K562 (cell line): ENCODE measurements at regions not wholly inside any gene's neighbourhood (a gene's known extent, or its start where the extent isn't known, plus 50 kb on each side); places are given as distances from the start of the nearest gene placed in this dataset.

Experiments
- ATAC-seq: fragments of 200-7000 bp; cut with Tn5 transposase; 3 replicates; pipeline ENCODE4 v1.9.1; 2020; ENCODE audit warnings: moderate library complexity
- BruUV-seq: library from RNA; stranded (reverse); fragments of 400-500 nt; replicated peaks from 2 replicates; lab custom pipeline; 2021; lab: Mats Ljungman, UMichigan
- CTCF ChIA-PET: fragments of 300-600 bp; formaldehyde crosslinking; extraction: SDS; loops from one replicate; lab custom pipeline; 2021; ENCODE audit warnings: low intra/inter-chr PET ratio; lab: Yijun Ruan, JAX
- POLR2A ChIA-PET: fragments of 300-600, 350-650 bp; sonication (Branson Sonifier 250); formaldehyde crosslinking; extraction: SDS; loops from one replicate; lab custom pipeline; 2021; ENCODE audit warnings: antibody characterized with exemption, inconsistent platforms; lab: Yijun Ruan, JAX
- DNase-seq, 4 experiments: peaks; one replicate each; pipeline versions ENCODE4 v3.0.0 to v3.0.0-alpha.2; 2011 to 2018; ENCODE audit warnings: low spot score in 3 of 4, mixed read lengths in 3 of 4; ENCODE audit errors: extremely low read depth in 1 of 4
- FAIRE-seq: peaks from 2 replicates; lab custom pipeline; 2011; peaks lifted over from hg19 to GRCh38; lab: Jason Lieb, UNC
- H2AFZ ChIP-seq: 2 replicates; pipeline ENCODE4 v1.6.0; 2011; ENCODE audit warnings: low read depth, low read length, control low read depth, inconsistent platforms
- H3K27ac ChIP-seq: fragments of 200-600 bp; 3 replicates; pipeline ENCODE4 v1.8.0; 2011; ENCODE audit warnings: low read depth, mild to moderate bottlenecking, control low read depth, inconsistent platforms, low read length, moderate library complexity, mixed read lengths; ENCODE audit errors: extremely low read depth
- H3K27me3 ChIP-seq, 2 experiments: fragments of 300-600 bp in 1 of 2; 2 replicates in 1 of 2; 3 replicates in 1 of 2; pipeline versions ENCODE4 v1.6.0 to v1.8.0; 2011; ENCODE audit warnings: inconsistent platforms in 2 of 2, low read length in 2 of 2, mild to moderate bottlenecking in 1 of 2, mixed read lengths in 1 of 2, moderate library complexity in 1 of 2; ENCODE audit not compliant: control insufficient read depth in 2 of 2, insufficient read depth in 2 of 2
- H3K36me3 ChIP-seq: fragments of 300-600 bp; 3 replicates; pipeline ENCODE4 v1.8.0; 2011; ENCODE audit warnings: mild to moderate bottlenecking, low read length, inconsistent platforms; ENCODE audit not compliant: control insufficient read depth, insufficient read depth
- H3K4me1 ChIP-seq, 2 experiments: fragments of 200-600 bp in 1 of 2; replicated peaks in 1 of 2; 2 replicates in 1 of 2; 3 replicates in 1 of 2; pipeline versions ENCODE4 v1.5.1 to v1.8.0; 2011; ENCODE audit warnings: inconsistent platforms in 2 of 2, low read length in 2 of 2, mild to moderate bottlenecking in 1 of 2, mixed read lengths in 1 of 2, moderate library complexity in 1 of 2; ENCODE audit not compliant: control insufficient read depth in 2 of 2, insufficient read depth in 2 of 2
- H3K4me2 ChIP-seq: 2 replicates; pipeline ENCODE4 v1.6.1; 2011; ENCODE audit warnings: low read length, control low read depth, inconsistent platforms, mixed read lengths; ENCODE audit not compliant: insufficient read depth
- H3K4me3 ChIP-seq: fragments of 200-600 bp; sonication (generic), shearing (Covaris generic); 2 replicates; pipeline ENCODE4 v1.5.1; 2016; ENCODE audit warnings: control low read depth, inconsistent platforms
- H3K79me2 ChIP-seq: fragments of 200-600 bp; 3 replicates; pipeline ENCODE4 v1.8.0; 2011; ENCODE audit warnings: low read length, inconsistent platforms; ENCODE audit not compliant: control insufficient read depth, insufficient read depth
- H3K9ac ChIP-seq, 2 experiments: 2 replicates each; pipeline versions ENCODE4 v1.6.0 to v1.6.1; 2011; ENCODE audit warnings: low read depth in 2 of 2, low read length in 2 of 2, control low read depth in 1 of 2, inconsistent platforms in 1 of 2, mild to moderate bottlenecking in 1 of 2, mixed read lengths in 1 of 2; ENCODE audit not compliant: insufficient read depth in 1 of 2
- H3K9me1 ChIP-seq: one replicate; pipeline ENCODE4 v1.6.0; 2011; ENCODE audit warnings: inconsistent platforms, mild to moderate bottlenecking, low read length, moderate library complexity; ENCODE audit not compliant: control insufficient read depth, insufficient read depth
- H3K9me3 ChIP-seq: replicated peaks from 2 replicates; pipeline ENCODE4 v1.5.1; 2011; ENCODE audit warnings: low read depth, low read length, inconsistent platforms; ENCODE audit not compliant: control insufficient read depth, insufficient read depth
- H4K20me1 ChIP-seq: replicated peaks from 2 replicates; pipeline ENCODE4 v1.6.1; 2011; ENCODE audit warnings: low read length, inconsistent platforms, mixed read lengths; ENCODE audit not compliant: control insufficient read depth, insufficient read depth
- AFF1 ChIP-seq, 2 experiments: fragments of 450-650 bp; IDR thresholded peaks; 2 replicates each; pipeline ENCODE4 v1.6.1; 2018; ENCODE audit warnings: mild to moderate bottlenecking in 2 of 2, low read depth in 1 of 2; ENCODE audit not compliant: partially characterized antibody in 2 of 2
- ARID4B ChIP-seq: sonication (generic); formaldehyde crosslinking; IDR thresholded peaks from 2 replicates; pipeline ENCODE4 v1.8.0; 2022; ENCODE audit warnings: mild to moderate bottlenecking, missing genetic modification reagents
- ATF7 ChIP-seq: fragments of 450-650 bp; IDR thresholded peaks from 2 replicates; pipeline ENCODE4 v1.7.1; 2014; ENCODE audit warnings: mild to moderate bottlenecking, moderate library complexity
- CREB3L1 ChIP-seq: fragments of 450-650 bp; IDR thresholded peaks from 2 replicates; pipeline ENCODE4 v1.6.1; 2014; ENCODE audit warnings: low read depth, mild to moderate bottlenecking, moderate library complexity, borderline replicate concordance
- ELF1 ChIP-seq: fragments of 200-800 bp; sonication (Bioruptor generic); IDR thresholded peaks from 2 replicates; pipeline ENCODE4 v1.6.1; 2016; ENCODE audit warnings: missing genetic modification characterization, missing compliant biosample characterization
- HMG20A ChIP-seq: fragments of 450-650 bp; formaldehyde crosslinking; conservative IDR thresholded peaks from 2 replicates; pipeline ENCODE4 v1.4.0; 2020; ENCODE audit warnings: mild to moderate bottlenecking, mixed read lengths
- PML ChIP-seq: IDR thresholded peaks from 2 replicates; pipeline ENCODE4 v1.6.1; 2012; ENCODE audit warnings: low read length, inconsistent platforms
- SMARCA4 ChIP-seq: fragments of 450-650 bp; IDR thresholded peaks from 2 replicates; pipeline ENCODE4 v1.6.1; 2016
- TFAM ChIP-seq: fragments of 250-450 bp; sonication (Bioruptor Pico); conservative IDR thresholded peaks from 2 replicates; pipeline ENCODE4 v1.5.0; 2021; ENCODE audit warnings: mild to moderate bottlenecking, moderate library complexity
- TRIM24 ChIP-seq, 2 experiments: fragments of 450-650 bp; IDR thresholded peaks; 2 replicates each; pipeline ENCODE4 v1.6.1; 2016
- ZBTB7A ChIP-seq: IDR thresholded peaks from 2 replicates; pipeline ENCODE4 v1.6.1; 2011; ENCODE audit warnings: low read depth, mild to moderate bottlenecking, low read length, moderate library complexity, borderline replicate concordance; ENCODE audit not compliant: control insufficient read depth
- ZNF699 ChIP-seq: fragments of 250-450 bp; sonication (Bioruptor Pico); IDR thresholded peaks from 2 replicates; pipeline ENCODE4 v1.8.0; 2021; ENCODE audit warnings: mild to moderate bottlenecking, moderate library complexity; ENCODE audit not compliant: insufficient replicate concordance
- ZNF717 ChIP-seq: fragments of 250-450 bp; sonication (Bioruptor Pico); IDR thresholded peaks from 2 replicates; pipeline ENCODE4 v1.5.0; 2021
- WGBS: fragments of 100-300 bp; shearing (Covaris generic); methylation state at CpG from one replicate; pipeline ENCODE4 v1.1.6; 2016; ENCODE audit warnings: low coverage, mixed read lengths; ENCODE audit not compliant: insufficient coverage; ENCODE audit errors: missing lambda C conversion rate; 5-methylcytosine and 5-hydroxymethylcytosine counted together
- in situ Hi-C: fragments of 300-500 bp; cut with MboI; formaldehyde crosslinking; loops from 4 replicates; pipeline ENCODE4 v1.15.0; 2018; ENCODE audit warnings: inconsistent platforms, mixed read lengths
- intact Hi-C: fragments of 100-400 bp; cut with micrococcal nuclease; formaldehyde crosslinking; loops from 2 replicates; pipeline ENCODE4 v1.14.2; 2022

- TF ChIP-seq ARID4B (no peak), SMARCA4 (no peak), ZNF699 (CRISPR knock-in tag) (no peak), AFF1 (IDR thresholded peaks at IDR 0.05; ENCODE audit: low read depth in 1 of 2, partially characterized antibody in 2 of 2) (no peak), TFAM (CRISPR knock-in tag) (no peak), PML (no peak), ZBTB7A (no peak), TRIM24 (IDR thresholded peaks at IDR 0.05) (no peak), ATF7 (no peak), HMG20A (CRISPR knock-in tag) (no peak), ELF1 (tag) (no peak), CREB3L1 (no peak), ZNF717 (CRISPR knock-in tag) (no peak)
- DNase-seq (no peak), FAIRE-seq (no peak), ATAC-seq (no peak)
- Histone ChIP-seq H3K4me2 (no peak overlapping the region), H3K4me1 (no peaks in the 10 kb centered on the region), H3K9me3 (no peaks in the 10 kb centered on the region), H2AFZ (no peak overlapping the region), H3K27ac (no peak overlapping the region), H3K4me3 (no peak overlapping the region), H3K79me2 (no peaks in the 10 kb centered on the region), H3K27me3 (no peaks in the 10 kb centered on the region), H3K9ac (no peak overlapping the region), H3K36me3 (no peaks in the 10 kb centered on the region), H4K20me1 (no peaks in the 10 kb centered on the region), H3K9me1 (no peaks in the 10 kb centered on the region)
- intact Hi-C loops: loop anchor here (10.0 kb wide), 1 partner anchor 57 kb away; no protein-coding TSS in a partner anchor
- ChIA-PET POLR2A (no interaction called here), CTCF (no interaction called here)
- no TSS peak for BruUV-seq
- WGBS: 2% methylated on average over 2 of the region's 2 CpGs
- in situ Hi-C loops: no loop called here
Measured at GRCh38 chr7:116087984-116088383, 57.4 kb upstream of the TFEC start.
